ENCODE measurements at regions not wholly inside any gene's neighbourhood (a gene's known extent, or its start where the extent isn't known, plus 50 kb on each side); places are given as distances from the start of the nearest gene placed in this dataset.

GRCh38 chr16:86227801-86228200, 282.5 kb upstream of the FOXF1 start:
- Histone ChIP-seq H3K27me3 (ENCODE audit: insufficient read depth, poor library complexity, severe bottlenecking) (peaks cover 48% of the 10 kb centered on the region), H3K9me3 (ENCODE audit: severe bottlenecking) (no peaks in the 10 kb centered on the region), H3K4me1 (ENCODE audit: insufficient read depth, poor library complexity, severe bottlenecking) (peaks cover 9% of the 10 kb centered on the region), H3K27ac (ENCODE audit: poor library complexity, severe bottlenecking) (no peak overlapping the region), H3K36me3 (ENCODE audit: low read depth) (no peaks in the 10 kb centered on the region), H3K4me3 (ENCODE audit: severe bottlenecking) (no peak overlapping the region)
- TF ChIP-seq, protein P1, sequence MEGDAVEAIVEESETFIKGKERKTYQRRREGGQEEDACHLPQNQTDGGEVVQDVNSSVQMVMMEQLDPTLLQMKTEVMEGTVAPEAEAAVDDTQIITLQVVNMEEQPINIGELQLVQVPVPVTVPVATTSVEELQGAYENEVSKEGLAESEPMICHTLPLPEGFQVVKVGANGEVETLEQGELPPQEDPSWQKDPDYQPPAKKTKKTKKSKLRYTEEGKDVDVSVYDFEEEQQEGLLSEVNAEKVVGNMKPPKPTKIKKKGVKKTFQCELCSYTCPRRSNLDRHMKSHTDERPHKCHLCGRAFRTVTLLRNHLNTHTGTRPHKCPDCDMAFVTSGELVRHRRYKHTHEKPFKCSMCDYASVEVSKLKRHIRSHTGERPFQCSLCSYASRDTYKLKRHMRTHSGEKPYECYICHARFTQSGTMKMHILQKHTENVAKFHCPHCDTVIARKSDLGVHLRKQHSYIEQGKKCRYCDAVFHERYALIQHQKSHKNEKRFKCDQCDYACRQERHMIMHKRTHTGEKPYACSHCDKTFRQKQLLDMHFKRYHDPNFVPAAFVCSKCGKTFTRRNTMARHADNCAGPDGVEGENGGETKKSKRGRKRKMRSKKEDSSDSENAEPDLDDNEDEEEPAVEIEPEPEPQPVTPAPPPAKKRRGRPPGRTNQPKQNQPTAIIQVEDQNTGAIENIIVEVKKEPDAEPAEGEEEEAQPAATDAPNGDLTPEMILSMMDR (IDR thresholded peaks at IDR 0.05; ENCODE audit: poor library complexity, severe bottlenecking): no peak
- peak; percentile 15 for DNase-seq (ENCODE audit: low spot score)
- ATAC-seq (ENCODE audit: low read depth): no peak

DNA sequence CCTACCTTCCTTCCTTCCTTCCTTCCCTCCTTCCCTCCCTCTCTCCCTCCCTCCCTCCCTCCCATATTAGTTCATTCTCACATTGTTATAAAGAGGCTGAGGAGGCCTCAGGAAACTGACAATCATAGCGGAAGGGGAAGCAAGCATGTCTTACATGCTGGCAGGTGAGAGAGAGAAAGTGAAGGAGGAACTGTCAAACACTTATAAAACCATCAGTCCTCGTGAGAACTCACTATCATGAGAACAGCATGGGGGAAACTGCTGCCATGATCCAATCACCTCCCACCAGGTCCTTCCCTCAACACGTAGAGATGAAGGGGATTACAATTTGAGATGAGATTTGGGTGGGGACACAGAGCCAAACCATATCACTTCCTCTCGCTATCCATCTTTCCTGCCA, 281.6 kb upstream of the FOXF1 start:
- Histone ChIP-seq H3K27me3 (ENCODE audit: insufficient read depth, poor library complexity, severe bottlenecking) (peaks cover 41% of the 10 kb centered on the region), H3K36me3 (ENCODE audit: low read depth) (no peaks in the 10 kb centered on the region), H3K27ac (ENCODE audit: poor library complexity, severe bottlenecking) (no peak overlapping the region), H3K4me1 (ENCODE audit: insufficient read depth, poor library complexity, severe bottlenecking) (peaks cover under 1% of the 10 kb centered on the region), H3K4me3 (ENCODE audit: severe bottlenecking) (no peak overlapping the region), H3K9me3 (ENCODE audit: severe bottlenecking) (no peaks in the 10 kb centered on the region)
- ATAC-seq (ENCODE audit: low read depth) (no peak), DNase-seq (ENCODE audit: low spot score) (no peak)
- TF ChIP-seq, protein P1 (IDR thresholded peaks at IDR 0.05; ENCODE audit: poor library complexity, severe bottlenecking): no peak

- Histone ChIP-seq H3K27ac (ENCODE audit: poor library complexity, severe bottlenecking) (no peak overlapping the region), H3K4me3 (ENCODE audit: severe bottlenecking) (no peak overlapping the region), H3K27me3 (ENCODE audit: insufficient read depth, poor library complexity, severe bottlenecking) (peaks cover 36% of the 10 kb centered on the region), H3K9me3 (ENCODE audit: severe bottlenecking) (no peaks in the 10 kb centered on the region), H3K36me3 (ENCODE audit: low read depth) (no peaks in the 10 kb centered on the region), H3K4me1 (ENCODE audit: insufficient read depth, poor library complexity, severe bottlenecking) (no peaks in the 10 kb centered on the region)
- DNase-seq (ENCODE audit: low spot score) (peak; percentile 9), ATAC-seq (ENCODE audit: low read depth) (no peak)
- TF ChIP-seq, protein P1 (IDR thresholded peaks at IDR 0.05; ENCODE audit: poor library complexity, severe bottlenecking): no peak
These were observed 281.0 kb upstream of the FOXF1 start for GRCh38 chr16:86229283-86229682.

DNA sequence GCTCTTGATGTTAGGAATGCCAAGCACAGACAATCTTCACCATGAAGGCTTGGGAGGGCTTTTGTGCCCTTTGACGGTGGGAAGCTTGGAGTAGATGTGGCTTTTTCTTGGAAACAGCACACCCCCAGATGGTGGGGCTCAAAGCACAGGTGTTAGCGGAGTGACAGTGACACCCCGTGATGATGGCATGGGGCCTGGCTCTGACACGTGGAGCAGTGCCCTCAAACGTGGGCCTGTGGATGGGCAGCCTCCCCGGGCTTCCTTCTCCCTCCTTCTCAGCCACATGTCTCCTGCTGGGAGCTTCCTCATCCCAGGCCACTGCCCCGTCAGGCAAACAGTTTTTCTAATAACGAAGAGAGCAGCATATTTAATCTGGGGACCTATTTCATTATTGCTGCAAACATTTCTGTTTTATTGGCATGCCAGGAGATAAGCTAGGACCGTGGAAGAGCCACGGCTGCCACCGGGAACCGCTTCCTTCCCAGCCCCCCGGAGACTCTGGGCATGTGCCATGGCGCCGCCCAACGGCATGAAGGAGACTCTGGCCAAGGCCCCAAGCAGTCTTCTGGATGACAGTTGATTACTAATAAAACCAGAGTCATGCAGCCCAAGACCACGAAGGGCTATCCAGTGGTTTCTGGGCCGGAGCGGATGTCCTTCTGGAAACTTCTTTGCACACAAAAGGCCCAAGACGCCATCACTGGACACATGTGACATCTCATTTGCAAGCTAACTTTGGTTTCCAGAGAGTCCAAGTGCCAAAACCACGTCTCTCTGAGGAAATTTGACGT, 280.3 kb upstream of the FOXF1 start:
- no peak overlapping the region for H3K4me3 ChIP-seq (ENCODE audit: severe bottlenecking)
- peak; percentile 22 for DNase-seq (ENCODE audit: low spot score)
- no peak overlapping the region for H3K27ac ChIP-seq (ENCODE audit: poor library complexity, severe bottlenecking)
- no peaks in the 10 kb centered on the region for H3K36me3 ChIP-seq (ENCODE audit: low read depth)
- no peaks in the 10 kb centered on the region for H3K4me1 ChIP-seq (ENCODE audit: insufficient read depth, poor library complexity, severe bottlenecking)
- peaks cover 29% of the 10 kb centered on the region for H3K27me3 ChIP-seq (ENCODE audit: insufficient read depth, poor library complexity, severe bottlenecking)
- H3K9me3 ChIP-seq (ENCODE audit: severe bottlenecking): no peaks in the 10 kb centered on the region
- TF ChIP-seq, protein P1 (IDR thresholded peaks at IDR 0.05; ENCODE audit: poor library complexity, severe bottlenecking): no peak
- no peak for ATAC-seq (ENCODE audit: low read depth)

- ATAC-seq (ENCODE audit: low read depth) (no peak), DNase-seq (ENCODE audit: low spot score) (peak; percentile 11)
- no peak overlapping the region for H3K4me3 ChIP-seq (ENCODE audit: severe bottlenecking)
- no peaks in the 10 kb centered on the region for H3K36me3 ChIP-seq (ENCODE audit: low read depth)
- no peak overlapping the region for H3K27ac ChIP-seq (ENCODE audit: poor library complexity, severe bottlenecking)
- H3K9me3 ChIP-seq (ENCODE audit: severe bottlenecking): no peaks in the 10 kb centered on the region
- H3K27me3 ChIP-seq (ENCODE audit: insufficient read depth, poor library complexity, severe bottlenecking): peaks cover 23% of the 10 kb centered on the region
- no peaks in the 10 kb centered on the region for H3K4me1 ChIP-seq (ENCODE audit: insufficient read depth, poor library complexity, severe bottlenecking)
- TF ChIP-seq, protein P1 (IDR thresholded peaks at IDR 0.05; ENCODE audit: poor library complexity, severe bottlenecking): no peak
These were observed 278.9 kb upstream of the FOXF1 start for GRCh38 chr16:86231321-86231995.
